HG03575 (cell line): ENCODE measurements at regions not wholly inside any gene's neighbourhood (a gene's known extent, or its start where the extent isn't known, plus 50 kb on each side); places are given as distances from the start of the nearest gene placed in this dataset.
"Not testable (repeated sequence)": the region's sequence is repeated elsewhere in the genome, so short reads cannot be mapped to it uniquely, and the experiment has no call there.

Source experiments
- ATAC-seq: cut with Tn5 transposase; IDR thresholded peaks from one replicate; pipeline ENCODE4 v1.9.1; 2021; ENCODE audit not compliant: unreplicated experiment, insufficient number of reproducible peaks, low FRiP score; ENCODE audit errors: extremely low read depth

DNA sequence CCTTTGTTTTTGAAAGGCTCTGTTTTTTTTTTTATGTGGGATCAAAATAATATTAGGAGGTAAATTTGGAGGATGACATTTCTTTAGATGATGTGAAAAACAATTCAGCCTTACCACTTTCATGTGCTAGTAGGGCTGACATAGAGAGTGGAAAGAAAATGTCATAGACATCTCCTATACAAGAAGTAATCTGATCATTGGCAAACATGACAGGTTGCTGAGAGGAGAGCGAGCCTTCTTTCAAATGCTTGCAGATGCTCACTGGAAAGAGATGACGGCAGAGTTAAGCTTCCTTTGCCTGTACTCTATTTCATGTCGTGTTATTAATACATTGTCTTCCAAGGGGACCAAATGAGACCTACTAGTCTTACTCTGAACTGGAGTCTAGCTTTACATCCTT, 160.1 kb upstream of the DAP start:
- ATAC-seq, result no peak

DNA sequence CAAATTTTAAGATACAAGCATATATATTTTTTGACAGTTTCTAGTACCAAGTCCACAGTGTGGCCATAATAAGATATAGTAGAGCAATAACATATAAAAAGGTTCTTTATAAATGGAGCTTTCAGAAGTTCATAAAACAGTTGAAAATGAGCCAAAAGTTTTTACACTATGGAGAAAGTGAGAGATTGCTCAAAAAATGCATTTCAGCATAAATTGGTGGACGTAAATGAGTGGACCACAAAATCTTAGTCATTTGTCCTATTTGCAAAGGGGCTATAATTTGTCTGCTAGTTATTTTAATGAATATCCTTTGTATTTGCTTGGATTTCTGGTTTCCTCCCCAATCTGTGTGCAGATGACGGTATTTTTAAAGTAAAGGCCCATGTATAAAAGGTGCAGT, 159.4 kb upstream of the DAP start:
- ATAC-seq, result no peak

DNA sequence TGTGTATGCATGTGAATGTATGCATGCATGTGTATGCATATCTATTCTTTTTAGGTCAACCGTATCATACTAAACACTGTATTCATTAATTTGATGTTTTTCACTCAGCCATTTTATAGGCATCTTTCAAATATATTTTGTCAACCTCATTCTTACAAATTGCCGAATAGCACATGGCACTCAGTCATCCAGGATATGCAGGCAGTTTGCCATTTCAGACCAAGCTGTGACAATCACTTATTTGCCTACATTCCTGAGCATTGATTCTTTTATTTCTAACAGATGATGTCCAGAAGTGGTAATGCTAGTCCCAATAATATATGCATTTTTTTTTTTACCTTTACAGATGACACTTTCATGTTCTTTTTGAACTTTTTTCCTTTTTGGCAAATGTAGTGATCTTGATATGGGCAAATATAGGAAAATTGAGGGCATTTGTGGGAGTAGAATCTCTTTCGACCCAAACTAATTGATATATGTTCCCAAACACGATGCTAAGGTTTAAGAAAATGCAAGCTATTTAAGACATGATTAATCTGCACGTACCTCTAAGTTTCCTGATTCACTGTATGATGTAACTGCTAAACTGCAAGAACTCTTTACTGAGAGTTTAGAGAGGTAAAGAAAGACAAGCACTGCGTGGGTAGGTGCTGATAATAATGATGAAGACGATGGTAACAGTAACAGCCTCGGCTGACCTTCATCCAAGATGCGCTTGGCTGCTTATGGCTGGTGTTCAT, 153.9 kb upstream of the DAP start:
- ATAC-seq, result no peak

DNA sequence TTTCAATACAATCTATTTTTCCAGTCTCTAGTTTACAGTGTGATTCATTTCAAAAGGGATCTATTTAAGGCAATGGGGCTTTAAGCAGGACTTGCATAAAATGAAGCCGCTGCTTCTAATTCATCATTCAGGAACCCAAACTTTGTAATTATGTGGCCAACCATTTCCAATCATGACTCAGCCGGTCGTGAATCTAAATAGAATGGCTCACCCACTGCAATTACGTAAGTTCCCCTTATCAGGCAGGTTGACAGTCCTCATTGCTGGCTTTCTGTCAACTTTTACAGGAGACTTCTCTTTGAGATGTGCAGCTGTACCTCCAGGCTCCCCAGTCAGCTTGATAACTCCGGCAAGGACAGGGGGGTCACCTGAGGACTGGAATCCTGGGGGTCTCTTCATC, 152.8 kb upstream of the DAP start:
- no peak for ATAC-seq

DNA sequence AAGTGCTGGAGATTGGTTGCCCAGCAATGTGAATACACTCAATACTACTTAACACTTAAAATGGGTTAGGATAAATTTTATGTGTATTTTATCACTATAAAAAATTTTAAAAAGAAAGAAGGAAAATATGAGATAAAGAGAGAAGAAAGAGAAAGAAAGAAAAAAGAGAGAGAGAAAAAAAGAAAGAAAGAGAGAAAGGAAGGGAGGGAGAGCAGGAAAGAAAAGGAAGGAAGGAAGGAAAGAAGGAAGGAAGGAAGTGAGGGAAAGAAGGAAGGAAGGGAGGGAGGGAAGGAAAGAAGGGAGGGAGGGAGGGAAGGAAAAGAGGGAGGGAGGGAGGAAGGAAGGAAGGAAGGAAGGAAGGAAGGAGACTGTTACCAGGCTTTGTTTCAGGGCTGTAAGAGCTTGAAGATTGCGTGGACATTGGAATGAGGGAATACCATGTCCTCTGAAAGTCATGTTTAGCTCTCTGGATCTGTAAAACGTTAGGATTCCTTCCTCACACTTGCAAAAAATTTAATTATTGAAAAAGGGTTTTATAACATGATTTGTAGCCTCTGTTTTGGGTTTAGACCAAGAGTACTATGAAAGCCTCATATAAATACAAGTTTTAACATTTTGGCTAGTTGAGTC, 152.3 kb upstream of the DAP start:
- no peak for ATAC-seq

DNA sequence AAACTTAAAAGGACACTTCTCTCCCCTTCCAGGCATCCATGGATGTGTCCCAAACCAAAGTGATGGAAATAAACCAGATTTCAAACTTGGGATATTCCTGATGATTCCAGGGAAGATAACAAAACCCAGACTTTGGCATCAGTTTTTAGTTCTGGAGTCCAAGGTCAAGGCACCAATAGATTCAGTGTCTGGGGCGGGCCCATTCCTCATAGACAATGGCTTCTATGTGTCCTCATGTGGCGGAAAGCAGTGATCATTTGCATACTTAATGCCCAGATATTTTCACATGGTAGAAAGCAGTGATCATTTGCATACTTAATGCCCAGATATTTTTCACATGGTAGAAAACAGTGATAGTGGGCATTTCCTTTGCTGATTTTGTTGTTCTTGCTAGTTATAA, 151.4 kb upstream of the DAP start:
- ATAC-seq, result no peak

DNA sequence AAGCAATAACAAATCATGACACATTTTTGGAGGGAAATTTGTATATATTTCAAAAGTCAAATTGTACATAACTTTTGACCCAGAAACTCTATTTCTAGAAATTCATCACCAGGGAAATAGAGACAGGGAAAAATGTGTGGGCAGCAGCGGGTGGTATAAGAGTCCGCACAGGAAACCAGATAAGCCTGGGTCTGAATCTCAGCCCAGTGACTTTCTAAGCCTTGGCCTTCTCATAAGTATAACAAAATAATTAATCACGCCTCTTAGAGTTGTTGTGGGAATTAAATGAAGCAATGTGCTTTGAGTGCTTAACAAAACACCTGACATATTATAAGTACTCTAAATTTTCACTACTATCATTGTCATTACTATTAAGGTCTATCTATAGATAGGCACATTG, 149.2 kb upstream of the DAP start:
- no peak for ATAC-seq

DNA sequence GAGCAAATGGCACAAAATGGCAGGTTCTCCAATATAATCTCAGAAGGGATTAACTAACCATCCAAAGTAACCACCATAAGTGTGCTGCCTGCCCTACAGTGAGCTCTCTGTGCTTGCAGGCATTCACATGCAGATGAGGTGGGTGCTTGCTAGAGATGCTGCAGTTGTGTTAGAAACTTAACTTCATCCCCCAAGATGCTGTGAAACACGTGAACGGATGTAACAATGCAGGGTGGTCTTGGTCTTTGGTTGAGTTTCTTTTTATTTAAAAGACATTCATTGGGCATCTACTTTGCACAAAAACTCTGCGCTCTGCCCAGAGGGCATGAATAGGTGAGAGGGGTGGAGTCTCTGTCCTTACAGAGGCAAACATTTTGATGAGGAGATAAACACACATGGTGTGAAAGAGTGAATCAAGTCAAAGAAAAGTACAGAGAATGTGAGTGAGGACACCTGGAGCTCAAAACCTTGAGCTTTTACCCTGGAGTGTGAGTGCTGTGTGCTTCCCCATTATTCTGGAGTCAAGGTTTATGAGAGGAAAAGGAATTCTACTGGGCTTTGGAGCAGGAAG, 143.9 kb upstream of the DAP start:
- no peak for ATAC-seq

DNA sequence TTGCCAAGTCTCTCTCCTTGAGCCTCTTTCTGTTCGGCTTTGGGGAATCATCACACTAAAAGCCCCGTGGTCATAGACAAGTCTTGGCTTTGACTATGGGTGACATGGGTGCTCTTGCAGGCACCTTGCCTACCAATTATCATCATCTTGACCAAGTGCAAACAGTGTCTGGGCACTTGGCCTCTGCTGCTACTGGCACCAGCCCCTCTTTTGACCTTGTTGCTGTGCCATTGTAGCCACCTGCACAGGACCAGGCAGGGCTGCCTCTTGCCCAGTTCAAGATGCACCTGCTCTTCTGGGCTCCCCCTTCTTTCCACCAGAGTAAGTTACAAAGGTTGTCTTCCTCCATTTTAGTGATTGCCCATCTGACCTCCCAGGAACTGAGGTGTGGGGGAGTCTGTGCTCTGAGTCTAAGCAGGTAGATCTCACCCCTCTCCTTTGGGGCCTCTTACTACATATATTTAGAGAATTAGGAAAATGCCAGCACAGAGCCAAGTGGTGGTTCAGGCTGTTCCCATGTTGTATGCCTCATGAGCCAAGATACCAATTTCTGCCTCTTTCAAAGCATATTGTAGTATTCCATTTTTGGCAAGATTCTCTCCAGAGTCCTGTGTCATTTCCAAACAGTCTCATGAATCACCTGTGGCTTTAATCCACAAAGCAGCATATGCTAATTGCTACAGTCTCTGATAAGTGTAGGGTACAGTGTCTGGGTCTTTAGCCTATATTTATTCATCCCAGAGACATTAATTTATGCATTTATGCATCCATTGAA, 142.9 kb upstream of the DAP start:
- no peak for ATAC-seq

DNA sequence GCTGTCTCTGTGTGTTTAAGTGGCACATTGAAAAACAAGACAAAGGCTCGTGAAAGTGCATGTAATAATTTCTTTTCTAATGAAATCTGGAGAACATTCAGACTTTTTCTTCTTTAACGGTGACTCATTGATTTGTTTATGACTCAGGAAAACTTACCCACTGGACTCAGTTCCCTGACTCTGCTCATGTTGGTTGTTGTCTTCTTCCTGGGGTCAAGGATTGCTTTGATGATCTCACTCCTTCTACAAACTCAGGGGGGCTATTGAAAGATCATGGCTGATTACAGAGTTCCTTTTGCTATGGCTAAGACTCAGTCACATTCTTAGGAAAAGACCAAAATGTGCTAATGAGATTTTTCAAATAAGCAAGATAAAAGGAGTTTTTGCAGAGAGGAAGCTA, 141.1 kb upstream of the DAP start:
- no peak for ATAC-seq

DNA sequence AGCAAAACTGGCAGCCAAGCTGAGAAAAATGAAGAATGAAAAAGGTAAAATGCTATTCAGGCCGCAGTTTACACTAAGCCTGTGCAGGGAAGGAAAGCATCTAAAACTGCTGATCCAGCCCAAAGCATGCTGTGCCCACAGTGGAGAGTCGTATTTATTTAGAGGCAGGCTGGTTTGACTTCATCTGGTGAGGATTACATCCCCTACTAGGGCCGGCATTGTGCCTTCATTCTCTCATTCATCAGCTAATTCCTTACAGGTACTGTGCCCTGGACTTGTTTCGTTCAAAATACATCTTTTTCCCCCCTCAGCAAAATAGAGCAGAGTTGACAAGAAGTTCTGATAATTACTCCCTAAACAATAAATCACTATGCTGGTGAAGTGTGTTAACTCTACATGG, 137.5 kb upstream of the DAP start:
- no peak for ATAC-seq

DNA sequence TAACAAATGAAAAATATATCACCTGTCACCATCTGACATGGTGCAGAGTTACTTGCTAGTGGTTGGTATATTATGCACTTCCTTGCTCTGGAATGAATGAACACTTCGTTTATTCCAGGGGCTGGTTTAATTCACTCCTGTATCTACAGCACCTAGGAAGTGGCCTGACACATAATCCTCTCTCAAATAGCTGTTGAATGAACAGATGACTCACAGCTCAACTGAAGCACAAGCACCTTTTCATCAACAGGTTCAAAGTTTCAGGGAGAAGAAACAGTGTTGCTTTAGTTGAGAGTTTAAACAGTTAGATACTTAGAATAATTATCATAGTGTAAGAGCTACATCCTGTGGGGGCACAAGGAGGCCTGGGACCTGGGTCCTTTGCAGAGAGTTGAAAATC, 135.0 kb upstream of the DAP start:
- ATAC-seq, result no peak

DNA sequence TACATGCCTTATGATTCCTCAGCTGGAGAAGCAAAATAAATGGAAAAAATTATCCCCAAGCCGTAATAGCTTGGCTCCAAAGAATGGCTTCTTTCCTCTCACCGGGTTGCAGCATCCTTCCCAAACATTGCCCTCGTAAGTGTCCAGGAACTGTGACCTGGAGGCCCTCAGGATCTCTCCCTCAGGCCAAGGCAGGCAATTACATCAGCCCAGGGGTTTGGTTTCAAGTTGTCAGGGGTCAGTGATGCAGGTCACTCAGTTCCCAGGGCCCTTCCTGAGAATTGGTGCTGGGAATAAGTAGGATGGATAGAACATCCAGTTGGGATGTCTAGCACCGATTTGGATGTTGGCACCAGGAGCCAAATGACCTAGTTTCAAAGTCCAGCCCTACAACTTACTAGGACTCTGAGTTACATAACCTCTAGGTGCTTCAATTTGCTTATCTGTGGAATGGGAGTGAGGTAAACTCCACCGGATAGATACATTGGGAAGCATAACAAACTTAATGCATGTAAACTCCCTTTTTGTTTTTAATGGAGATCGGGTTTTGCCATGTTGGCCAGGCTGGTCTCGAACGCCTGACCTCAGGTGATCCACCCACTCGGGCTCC, 133.5 kb upstream of the DAP start:
- ATAC-seq, result no peak

DNA sequence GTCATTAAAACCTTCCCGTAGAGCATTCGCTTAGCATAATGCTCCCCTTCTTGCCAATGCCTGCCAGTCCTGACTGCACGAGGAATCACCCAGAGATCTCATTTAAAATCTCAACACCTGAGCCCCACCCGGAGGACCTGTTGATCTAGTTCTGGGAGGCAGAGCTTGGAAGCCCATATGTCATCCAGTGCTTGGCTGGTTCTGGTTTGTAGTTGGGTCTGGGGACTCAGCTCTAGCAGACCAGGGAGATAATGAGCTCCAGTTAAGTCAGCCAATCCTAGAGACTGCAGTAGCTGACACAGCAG, 131.8 kb upstream of the DAP start:
- no peak for ATAC-seq

DNA sequence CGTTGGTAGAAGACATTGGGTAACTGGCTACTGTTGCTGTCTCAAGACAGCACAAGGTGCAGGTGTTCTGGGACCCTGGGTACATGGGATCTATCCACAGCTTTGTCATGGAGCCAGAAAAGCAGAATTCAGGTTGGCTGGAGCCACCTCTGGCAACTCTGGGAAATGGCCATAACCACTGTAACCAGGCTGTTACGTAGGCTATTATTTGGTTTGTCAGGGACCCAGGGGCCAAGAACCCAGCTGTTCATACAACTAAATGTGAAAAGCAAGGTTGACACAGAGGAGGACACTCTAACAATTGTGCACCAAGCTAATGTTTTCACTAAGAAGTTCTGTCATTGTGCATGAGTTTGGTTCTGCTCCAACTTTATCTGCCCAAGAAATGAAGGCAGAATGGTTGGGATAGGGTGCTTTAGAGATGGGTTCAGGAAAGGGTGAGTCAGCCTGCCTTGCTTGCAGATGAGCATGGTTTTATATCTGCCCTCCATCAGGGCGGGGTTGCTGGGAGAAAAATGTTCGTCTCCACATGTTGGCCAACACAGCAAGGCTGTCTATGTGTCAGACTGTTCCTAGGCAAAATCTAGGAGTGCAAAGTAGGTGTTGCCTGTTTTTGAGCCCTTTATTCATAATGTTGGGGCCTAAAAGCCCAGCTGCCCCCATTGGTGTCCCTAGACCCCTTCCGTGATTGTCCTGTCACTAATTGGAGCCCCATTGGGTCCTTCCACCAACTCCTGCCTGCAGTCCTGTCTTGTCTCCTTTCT, 131.3 kb upstream of the DAP start:
- ATAC-seq, result no peak

DNA sequence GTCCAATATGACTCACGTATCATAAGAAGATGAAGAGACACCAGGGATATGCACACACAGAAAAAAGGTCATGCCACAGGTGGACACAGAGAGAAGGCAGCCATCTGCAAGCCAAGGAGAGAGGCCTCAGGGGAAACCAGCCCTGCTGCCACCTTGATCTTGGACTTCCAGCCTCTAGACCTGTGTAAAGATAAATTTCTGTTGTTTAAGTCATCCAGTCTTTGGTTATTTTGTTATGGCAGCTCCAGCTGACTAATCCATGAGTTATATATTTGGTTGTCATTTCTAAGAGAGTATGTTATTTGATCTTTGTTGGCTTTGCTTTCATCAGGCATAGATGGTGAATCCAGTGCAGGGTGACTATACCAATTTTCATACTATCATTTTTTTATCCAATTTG, 130.2 kb upstream of the DAP start:
- no peak for ATAC-seq

DNA sequence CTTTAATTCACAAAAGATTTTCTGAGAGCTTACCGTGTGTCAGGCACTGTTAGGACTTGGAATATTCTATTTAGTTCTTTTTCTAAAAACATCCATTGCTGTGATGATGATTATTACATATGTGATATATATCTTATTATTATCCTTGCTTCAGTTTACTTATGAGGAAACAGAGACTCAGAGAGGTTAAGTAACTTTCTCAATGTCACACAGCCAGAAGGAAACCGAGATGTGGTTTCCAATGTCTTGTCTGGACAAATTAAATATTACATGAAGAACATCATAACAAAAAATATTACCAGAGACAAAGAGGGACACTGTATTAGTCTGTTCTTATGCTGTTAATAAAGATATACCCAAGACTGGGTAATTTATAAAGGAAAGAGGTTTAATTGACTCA, 125.5 kb upstream of the DAP start:
- ATAC-seq, result no peak

DNA sequence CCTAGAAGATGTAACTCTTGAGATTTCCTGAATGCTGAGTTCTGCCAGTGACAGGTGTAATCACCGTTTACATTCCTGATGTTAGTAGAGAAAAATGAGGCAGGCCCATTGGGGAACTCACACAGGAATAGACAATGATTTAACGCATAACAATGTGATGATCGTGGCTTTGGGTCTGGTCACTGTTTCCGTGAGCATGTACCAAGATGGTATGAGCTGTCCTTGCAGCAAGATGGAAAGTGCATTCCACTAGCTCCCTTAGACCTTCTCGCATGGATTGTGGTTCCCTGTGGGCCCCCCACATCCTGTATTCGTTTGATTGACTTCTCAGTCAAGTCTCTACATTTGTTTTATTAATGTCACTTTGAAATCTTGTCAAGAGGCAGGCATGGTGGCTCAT, 124.0 kb upstream of the DAP start:
- ATAC-seq, result no peak

DNA sequence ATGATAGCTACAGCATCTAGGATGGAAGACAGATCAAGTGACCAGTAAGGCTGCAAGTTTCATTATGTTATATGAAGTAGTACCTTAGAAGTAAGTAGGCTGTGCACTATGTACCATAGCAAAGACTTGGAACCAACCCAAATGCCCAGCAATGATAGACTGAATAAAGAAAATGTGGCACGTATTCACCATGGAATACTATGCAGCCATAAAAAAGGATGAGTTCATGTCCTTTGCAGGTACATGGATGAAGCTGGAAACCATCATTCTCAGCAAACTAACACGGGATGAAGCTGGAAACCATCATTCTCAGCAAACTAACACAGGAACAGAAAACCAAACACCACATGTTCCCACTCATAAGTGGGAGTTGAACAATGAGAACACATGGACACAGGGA, 122.9 kb upstream of the DAP start:
- ATAC-seq, result not testable (repeated sequence)
